HuH-7 (cell line): ENCODE measurements at regions not wholly inside any gene's neighbourhood (a gene's known extent, or its start where the extent isn't known, plus 50 kb on each side); places are given as distances from the start of the nearest gene placed in this dataset.

ENCODE experiments used
- DNase-seq: peaks from one replicate; pipeline ENCODE4 v3.0.0; 2011; ENCODE audit warnings: low spot score

DNA sequence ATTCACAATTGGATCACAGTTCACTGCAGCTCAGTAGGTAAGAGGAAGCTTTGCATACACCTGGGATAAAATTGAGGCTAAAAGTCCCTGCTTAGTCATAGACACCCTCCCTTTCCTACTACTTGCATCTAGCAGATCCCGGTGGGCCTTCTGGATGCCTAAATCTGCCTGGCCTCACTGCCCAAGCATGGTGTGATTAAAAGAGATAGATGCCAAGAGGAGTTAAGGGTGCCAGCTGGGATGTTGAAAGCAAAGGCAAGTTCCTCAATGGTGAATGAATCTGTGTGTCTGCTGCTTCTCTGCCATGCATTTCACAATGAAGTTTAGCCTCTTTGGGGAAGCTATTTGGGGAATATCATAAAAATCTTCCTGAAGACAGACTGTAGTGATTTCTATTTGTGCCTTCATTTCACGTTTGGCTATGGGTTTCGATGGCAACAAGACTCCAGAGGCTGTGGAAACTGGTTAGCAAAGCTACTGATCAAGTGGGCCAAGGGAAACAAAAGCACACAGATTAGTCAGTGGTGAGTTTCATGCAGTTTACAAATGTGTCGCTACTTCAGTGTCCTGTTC is 534.0 kb downstream of the ANKRD50 start:
- no peak for DNase-seq

DNA sequence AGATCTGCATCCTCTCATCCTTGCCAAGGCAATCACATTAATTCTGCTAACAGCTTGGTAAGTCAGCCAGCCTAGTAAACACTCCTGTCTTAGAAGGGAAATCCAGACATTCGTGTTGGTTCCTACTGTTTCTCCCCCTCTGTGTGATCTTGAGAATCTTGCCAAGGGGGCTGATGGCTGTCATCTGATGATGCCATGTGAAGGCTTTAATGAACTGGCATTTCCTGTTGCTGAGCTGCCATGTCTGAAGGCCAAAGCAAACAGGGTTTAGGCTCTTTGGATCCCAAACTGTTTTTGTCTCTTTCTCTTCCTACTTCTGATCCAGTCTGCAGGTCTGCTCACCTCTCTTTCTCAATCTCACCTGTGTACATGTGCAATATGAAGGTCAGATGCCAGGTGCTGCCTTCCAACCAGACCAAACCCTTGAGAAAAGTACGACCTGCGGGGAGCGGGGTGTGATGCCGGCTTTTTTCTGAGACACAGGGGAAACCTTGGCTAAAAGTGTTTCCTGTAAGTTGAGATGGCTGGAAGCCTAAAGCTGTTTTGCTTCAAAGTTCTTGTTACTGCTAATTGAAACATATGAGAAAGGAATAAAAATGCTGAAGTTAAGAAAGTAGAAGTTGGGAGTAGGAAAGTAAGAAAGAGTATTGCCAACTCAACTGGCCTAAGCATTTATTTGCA is 532.9 kb downstream of the ANKRD50 start:
- no peak for DNase-seq

DNA sequence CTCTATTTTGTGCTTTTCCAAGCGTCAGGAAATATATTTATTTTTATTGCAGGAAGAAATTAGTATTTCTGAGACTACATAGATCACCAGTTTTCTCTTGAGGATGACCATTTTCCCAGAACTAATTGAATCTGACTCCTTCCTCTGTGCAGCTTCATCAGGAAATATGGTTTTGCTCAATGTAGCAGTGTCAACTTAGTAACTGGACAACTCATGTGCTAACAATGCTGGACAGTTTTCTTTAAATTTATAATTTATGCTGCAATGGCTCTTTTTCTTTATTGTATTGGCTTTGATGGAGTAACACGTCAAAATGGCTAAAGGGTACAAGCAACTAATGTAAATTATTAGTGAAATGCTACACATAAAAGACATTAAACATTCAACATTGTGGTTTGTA is 531.5 kb downstream of the ANKRD50 start:
- DNase-seq, result no peak

DNA sequence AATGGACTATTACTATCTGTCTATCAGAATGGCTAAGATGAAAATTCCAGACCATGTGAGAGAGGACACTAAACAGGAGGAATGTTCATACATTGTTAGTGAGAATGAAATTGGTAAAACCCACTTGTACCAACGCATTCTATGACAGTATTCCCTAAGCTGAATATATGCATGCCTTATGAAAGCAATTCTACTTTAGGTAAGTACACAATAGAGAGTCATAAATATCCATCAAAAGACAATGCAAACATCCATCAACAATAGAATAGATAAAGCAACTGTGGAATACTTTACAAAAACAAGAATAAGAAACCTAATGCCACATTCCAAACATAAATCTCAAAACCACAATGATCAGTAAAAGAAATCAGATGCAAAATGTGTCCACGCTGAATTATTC is 529.3 kb downstream of the ANKRD50 start:
- DNase-seq, result no peak

DNA sequence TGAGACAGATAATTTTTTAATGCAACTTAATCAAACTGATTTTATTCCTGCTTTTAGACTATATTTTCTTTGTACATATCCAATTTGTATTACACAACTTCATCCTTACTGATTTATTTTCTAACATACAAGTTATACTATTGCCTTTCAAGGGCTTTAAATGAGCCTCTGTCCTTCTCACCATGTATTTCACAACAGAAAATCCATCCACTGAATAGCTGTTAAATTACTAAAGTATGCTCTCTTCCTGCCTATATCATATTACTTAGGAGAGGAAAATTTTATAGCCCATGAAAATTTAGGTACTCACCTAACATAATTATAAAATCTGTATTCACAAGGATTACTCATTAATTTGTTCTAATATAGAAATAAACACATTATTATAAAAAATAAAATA is 528.6 kb downstream of the ANKRD50 start:
- DNase-seq, result no peak

DNA sequence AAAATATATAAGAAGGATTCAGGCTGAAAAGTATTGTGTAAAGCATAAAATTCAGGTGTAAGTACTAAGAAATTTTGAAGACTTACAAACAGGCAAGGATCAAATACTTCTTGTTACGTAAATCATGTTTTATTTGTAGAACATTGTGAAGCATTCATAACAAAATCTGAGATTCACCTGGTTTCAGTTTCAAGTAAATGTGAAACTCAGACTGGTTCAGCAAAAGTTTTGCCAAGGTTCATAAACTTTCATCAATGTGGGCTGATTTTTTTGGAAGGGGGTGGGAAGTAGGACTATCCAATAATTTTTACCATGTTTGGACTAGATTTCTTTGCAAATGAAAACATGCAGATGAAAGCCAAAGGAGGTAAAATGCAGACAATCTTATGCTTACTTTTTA is 527.7 kb downstream of the ANKRD50 start:
- DNase-seq, result no peak

DNA sequence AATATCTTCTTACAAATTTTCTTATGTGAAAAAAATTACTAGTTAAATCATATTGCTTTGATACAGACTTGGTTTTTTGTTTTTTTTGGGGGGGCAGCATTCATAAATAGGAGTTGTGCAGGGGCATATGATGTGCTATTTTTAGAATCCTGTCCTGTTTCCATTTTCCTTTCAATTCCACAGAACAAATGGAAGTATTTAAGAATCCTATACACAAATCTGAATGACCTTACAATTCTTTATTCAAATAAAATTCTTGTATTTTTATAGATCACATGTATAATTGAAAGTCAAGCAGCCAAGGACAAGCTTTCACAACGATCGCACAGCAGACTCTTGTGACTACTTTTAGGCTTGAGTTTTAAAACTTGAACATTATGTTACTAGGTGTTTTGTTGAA is 523.9 kb downstream of the ANKRD50 start:
- no peak for DNase-seq

DNA sequence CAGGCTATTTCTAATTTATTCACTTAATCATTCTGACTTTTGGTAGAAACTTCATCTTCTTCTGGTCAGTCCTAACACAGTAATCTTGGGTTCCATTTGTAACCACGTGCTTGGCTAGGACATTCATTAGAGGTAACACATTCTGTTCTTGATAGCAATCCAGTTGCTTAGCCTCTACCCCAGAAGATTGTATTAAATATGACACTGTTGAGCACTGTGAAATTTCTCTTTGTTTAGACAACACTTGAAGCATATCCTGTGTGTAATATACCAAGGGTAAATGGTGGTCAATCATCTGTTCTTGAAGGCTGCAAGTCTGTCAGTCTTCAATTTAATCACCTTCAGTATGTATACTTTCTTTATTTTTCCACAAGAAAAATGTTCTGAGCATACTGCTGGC is 523.0 kb downstream of the ANKRD50 start:
- no peak for DNase-seq

DNA sequence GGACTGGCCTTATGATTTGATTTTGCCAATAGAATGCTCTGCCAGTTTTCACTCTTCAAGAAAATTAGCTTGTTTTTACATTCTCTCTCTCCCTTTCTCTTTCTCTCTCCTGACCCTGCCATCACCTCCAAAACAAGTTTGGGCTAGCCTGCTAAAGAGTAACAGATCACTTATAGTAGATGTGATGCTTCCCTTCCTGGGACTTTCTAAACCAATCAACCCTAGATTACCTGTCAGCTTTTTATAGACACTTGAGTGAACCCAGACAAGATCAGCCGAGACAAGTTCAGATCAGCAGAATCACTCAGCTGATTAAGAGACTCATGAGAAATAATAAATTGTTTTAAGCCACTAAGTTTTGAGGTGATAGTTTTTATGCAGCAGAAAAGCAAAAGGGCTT is 521.2 kb downstream of the ANKRD50 start:
- no peak for DNase-seq

DNA sequence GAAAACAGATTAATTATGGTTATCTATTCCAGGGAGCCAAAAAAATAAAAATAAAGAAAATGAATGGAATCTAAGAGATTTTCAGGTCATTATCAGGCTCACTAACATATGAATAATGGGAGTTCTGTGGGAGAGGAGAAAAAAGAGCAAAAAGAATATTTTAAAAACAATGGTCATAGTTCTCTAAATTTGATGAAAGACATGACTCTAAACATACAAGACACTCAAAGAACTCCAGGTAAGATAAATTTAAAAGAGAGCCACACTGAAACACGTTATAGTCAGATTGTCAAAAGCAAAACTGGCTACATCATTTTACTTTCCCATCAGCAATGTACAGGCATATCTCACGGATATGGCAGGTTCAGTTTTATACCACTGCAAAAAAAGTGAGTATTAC is 520.0 kb downstream of the ANKRD50 start:
- no peak for DNase-seq

DNA sequence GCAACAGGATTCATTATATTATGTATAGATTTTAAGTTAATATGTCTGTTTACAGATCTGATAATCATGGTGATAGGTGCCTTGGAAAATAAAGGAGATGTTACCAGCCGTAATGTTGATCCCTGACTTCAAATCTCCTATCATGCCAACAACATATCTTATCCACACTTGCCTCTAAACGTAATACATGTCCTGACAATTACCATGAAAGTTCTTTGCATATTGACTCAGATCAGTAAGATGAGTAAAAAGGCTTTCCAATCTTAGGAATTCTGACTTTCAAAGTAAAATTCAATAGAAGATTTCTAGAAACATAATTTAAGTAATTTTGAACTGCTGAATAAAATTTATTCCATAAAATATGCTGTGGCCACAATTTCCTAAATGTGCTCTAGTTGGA is 513.3 kb downstream of the ANKRD50 start:
- no peak for DNase-seq

DNA sequence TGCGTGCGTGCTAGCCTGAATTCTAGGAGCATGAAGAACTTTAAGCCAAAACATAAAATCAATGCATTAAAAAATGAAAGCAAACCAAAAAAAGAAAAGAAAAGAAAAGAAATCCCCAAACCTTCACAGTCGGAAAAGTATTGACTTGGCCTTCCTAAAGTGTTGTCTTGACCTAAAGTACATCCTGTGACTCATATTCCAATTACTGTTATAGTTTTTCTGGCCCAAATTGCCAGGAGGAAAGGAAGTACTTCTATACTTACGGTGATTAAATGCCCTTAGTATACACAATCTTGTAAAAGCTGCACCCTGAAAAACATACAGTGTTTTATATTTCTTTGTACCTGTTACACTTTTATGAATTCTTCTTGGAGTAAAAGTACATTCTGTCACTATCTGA is 512.8 kb downstream of the ANKRD50 start:
- DNase-seq, result no peak

DNA sequence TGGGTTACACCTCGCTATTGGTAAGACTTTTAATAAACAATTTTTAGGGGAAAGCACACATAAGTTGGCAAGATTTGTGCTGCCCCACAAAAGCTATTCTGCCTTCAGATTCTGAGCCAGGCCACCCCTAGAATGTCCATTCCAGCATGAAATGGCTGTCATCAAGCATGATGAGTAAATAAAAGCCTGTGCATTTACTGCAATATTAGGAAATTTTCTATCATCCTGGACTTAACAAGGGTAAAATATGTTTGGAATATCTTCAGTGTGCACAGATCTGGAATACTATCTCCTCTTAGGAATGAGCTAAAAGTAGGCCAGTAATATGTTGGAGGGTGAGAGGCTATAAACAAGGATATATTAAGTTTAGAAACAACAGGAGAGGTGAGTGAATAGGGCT is 510.9 kb downstream of the ANKRD50 start:
- DNase-seq, result no peak

DNA sequence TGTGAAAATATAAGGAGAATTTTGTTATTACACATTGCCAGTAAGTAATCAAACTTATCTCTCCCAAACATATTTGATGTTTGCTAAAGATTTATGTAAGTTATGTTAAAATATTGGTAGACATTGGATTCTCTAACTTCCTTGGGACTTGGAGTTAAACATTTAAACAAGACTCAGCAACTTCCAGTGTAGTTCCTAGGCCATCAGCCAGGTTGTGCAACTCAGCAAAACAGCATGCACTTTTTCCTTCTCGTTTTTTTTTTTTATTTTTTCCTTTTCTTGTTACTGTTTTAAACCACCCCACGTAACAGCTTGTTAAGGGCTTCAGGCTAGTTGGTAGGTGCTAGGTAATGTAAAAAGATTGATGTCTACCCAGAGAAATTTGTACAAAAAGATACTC is 510.4 kb downstream of the ANKRD50 start:
- peak; percentile 1 for DNase-seq

DNA sequence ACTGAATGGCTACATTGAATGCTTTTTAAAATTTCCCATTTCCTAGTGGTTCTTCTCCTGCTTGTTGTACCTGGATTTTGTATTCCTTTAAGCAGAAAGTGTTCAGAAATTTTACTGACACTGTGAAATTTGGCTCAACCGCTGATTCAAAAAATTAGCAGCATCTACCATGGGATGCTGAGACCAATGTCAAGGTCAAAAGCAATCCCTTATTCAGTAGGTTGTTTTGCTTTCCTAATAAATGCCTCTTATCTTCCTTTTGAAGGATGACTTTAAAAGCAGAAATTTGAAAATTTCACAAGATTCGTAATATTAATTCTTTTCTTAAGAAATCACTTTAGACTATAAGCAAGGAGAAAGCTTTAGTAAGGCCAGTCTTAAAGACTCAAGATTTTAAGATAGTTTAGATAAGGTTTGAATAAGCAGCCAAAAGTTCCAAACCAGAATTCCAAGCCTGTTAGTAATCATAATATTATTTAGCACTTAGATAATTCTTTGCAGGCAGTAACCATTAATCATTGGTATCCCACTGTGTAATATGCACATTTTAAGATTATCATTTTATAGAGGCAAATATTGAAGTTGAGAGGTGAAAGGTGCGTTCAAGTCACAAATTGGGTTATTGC is 508.8 kb downstream of the ANKRD50 start:
- no peak for DNase-seq

DNA sequence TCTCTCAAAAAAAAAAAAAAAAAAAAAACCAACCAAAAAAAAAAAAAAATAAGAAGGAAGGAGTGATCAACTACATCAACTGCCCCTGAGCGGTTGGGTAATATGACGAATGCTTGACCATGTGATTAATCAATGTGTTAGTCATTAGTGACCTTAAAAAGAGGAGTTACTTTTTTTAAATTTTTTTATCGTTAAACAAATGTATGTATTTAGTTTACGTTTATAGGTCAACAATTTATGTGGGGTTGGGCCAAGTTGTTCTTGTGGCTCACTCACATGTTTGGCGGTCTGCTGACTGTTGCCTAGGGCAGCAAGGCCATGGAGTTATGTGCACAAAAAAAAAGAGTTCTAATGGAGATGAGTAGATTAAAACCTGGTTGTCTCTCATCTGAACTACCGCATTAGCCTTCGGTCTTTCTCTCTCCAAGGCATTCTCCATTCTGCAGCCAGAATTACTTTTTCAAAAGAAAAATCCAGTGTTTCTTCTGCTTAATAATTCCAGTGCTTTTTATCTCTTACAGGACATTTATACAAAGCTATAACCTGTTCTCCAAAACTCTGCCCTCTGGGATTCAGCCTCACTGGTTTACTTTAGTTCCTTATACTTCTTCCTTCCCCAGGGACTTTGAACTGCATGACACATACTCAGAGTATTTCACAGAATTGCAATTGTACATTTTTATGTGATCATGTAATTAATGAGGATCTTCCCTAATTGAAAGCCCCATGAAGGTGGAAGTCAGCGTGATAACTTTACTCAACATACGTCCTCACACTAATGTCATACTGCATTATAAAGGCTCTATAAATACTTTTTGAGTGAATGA is 505.5 kb downstream of the ANKRD50 start:
- no peak for DNase-seq

DNA sequence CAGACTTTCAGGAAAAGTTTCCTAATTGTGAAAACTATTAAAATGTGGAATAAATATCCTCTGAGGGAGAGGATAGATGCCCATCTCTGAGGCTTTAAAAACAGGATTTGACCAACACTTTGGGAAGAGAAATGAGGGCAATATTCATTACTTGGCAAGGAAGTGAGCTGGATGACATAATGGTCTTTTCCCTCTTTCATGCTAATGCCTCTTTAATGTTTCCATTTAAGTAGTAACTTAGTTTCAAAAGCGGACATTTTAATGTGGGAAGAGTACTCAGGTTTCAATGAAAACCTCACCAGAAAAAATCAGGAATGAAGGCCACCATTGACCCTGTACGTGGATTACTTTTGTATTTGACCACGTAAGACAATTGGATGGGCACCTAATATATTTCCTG is 503.3 kb downstream of the ANKRD50 start:
- no peak for DNase-seq

DNA sequence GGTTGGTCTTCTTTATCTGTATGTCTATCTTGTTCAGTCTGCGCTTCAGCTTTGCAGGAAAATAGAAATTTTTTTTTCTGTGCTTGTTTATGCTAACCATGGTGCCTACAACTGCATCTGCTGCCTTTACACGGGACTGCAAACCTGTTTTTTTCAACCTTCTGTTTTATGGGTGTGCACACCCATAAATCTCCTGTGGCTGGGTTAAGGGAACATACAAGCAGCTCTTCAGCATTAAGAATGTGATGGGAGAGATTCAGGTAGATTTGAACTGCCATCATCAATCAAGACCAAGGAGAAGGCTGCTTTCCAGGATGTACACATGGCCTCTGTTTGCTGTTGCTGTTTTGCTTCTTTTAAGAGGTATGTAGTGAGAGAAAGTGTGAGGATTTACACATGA is 502.9 kb downstream of the ANKRD50 start:
- DNase-seq, result no peak

DNA sequence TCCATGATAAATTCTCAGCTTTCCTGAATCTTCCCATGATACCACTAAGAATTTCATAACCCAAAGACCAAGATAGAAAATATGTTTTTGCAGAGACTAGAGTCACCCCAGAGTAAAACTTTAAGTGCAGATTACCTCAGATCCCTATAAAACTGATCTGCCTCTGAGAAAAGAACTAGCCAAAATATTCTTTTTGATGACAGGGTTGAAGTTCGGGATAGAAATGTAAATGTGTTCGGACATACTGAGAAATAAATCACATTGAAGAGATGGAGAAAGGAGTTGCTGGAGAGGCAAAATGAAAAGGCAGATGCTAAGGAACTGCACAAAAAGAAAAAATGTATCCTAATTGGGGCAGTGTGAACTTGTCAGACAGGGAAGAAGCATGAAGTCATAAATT is 501.8 kb downstream of the ANKRD50 start:
- no peak for DNase-seq

DNA sequence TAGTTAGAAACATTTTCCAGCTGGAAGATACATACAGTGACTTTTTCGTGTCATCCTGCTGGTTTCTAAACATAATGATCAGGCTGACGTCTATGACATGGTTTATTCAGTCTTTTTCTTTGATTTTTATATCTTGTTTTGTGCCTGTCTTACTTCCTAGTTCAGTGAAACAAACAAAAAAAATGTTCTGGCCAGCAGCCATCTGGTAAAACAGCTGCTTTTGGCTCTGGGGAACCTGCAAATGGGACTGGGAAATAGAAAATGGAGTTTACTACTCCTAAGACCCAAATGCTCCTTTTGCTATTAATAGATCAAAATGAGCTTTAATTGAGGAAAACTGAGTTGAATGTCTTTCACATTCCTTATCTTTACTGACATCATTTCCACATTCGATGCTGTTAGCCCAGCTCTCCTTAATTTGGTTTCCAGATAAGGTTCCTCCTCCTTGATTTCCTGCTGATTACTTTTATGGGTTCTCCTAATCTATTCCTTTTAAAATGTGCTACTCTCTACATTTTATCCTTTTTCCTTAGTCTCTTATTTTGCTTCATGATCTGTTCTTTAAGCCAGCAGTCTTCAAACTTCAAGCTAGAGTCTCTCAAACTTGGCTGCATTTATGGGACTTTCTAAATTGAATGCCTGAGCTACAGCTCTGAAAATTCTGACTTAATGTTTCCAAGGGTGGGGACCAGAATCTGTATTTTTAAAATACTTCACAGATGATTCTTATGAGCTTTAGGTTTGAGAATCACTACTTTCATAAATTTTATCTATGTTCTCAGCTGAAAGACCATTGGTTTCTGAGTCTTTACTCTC is 499.5 kb downstream of the ANKRD50 start:
- no peak for DNase-seq

DNA sequence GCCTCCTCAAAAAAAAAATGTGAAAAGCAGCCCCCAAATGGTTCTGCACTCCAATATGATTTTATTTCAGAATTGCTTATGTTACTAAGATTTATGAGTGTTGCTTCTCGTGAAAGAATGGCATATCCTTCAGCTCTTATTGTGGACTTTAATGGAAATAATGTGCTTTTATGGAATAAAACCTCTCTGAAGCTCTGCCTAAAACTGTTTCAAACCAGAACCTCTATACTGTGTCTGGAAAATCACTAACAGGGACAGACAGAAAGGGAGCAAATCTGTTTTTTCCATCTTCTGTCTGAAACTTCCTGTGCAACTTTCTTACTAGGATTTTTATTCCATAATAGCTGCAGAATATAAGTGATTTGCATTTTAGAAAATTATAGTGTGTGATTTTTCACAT is 493.1 kb downstream of the ANKRD50 start:
- DNase-seq, result no peak

DNA sequence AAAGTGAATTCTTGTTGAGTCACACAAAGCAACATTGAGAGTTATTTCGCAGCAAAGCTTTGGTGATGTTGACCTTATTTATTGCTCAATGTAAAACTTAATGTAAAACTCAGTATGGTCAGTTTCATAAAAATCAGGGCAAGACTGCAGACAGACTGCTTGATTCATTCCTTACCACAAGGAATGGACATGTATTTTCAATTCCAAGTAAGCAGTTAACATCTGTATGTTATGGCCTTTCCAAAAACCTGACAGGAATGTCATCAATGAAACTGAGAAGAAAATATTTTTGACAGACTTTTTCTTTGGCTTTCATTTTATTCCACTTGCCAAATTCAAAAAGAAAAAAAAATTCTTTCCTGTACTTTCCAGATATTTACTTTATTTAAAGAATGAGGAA is 488.3 kb downstream of the ANKRD50 start:
- DNase-seq, result no peak
